Colonic mucosa (tissue), 4 donors: ENCODE measurements at regions not wholly inside any gene's neighbourhood (a gene's known extent, or its start where the extent isn't known, plus 50 kb on each side); places are given as distances from the start of the nearest gene placed in this dataset.

ENCODE experiments used
- DNase-seq: peaks from one replicate; pipeline ENCODE4 v3.0.0-alpha.2; 2020
- H3K27ac ChIP-seq: fragments of 200-600 bp; one replicate; pipeline ENCODE4 v1.8.0; 2021
- H3K27me3 ChIP-seq: fragments of 200-600 bp; one replicate; pipeline ENCODE4 v1.8.0; 2021
- H3K36me3 ChIP-seq: fragments of 200-600 bp; one replicate; pipeline ENCODE4 v1.8.0; 2021
- H3K4me1 ChIP-seq: fragments of 200-600 bp; one replicate; pipeline ENCODE4 v1.8.0; 2021; ENCODE audit warnings: mild to moderate bottlenecking
- H3K4me3 ChIP-seq: fragments of 200-600 bp; one replicate; pipeline ENCODE4 v1.8.0; 2021
- H3K9ac ChIP-seq, 2 donors: one replicate each; pipeline ENCODE4 v1.7.0; 2013; ENCODE audit warnings: control low read depth in 2 of 2, low read depth in 2 of 2, low read length in 2 of 2
- H3K9me3 ChIP-seq: fragments of 200-600 bp; one replicate; pipeline ENCODE4 v1.8.0; 2021
- intact Hi-C: fragments of 100-400 bp; cut with DNase I; formaldehyde crosslinking; loops from one replicate; pipeline ENCODE4 v1.14.1; 2022
- TF ChIP-seq, protein P1 (sequence below): fragments of 200-600 bp; IDR thresholded peaks from one replicate; pipeline ENCODE4 v1.8.0; 2022; ENCODE audit warnings: antibody characterized with exemption, mild to moderate bottlenecking
- donor health status: healthy.
- donor health status: DM: no; HTN: no; CAD: no.
- donor health status: DM: no; HTN: no; CAD: no.

- H3K27ac ChIP-seq, result no peak overlapping the region
- H3K36me3 ChIP-seq, result no peaks in the 10 kb centered on the region
- TF ChIP-seq, protein P1, sequence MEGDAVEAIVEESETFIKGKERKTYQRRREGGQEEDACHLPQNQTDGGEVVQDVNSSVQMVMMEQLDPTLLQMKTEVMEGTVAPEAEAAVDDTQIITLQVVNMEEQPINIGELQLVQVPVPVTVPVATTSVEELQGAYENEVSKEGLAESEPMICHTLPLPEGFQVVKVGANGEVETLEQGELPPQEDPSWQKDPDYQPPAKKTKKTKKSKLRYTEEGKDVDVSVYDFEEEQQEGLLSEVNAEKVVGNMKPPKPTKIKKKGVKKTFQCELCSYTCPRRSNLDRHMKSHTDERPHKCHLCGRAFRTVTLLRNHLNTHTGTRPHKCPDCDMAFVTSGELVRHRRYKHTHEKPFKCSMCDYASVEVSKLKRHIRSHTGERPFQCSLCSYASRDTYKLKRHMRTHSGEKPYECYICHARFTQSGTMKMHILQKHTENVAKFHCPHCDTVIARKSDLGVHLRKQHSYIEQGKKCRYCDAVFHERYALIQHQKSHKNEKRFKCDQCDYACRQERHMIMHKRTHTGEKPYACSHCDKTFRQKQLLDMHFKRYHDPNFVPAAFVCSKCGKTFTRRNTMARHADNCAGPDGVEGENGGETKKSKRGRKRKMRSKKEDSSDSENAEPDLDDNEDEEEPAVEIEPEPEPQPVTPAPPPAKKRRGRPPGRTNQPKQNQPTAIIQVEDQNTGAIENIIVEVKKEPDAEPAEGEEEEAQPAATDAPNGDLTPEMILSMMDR, result no peak
- no peak overlapping the region for H3K9ac ChIP-seq
- H3K27me3 ChIP-seq, result no peaks in the 10 kb centered on the region
- DNase-seq, result no peak
- H3K9me3 ChIP-seq, result no peaks in the 10 kb centered on the region
- H3K4me1 ChIP-seq, result no peaks in the 10 kb centered on the region
- intact Hi-C loops, result no loop called here
- no peak overlapping the region for H3K4me3 ChIP-seq
Observed at GRCh38 chr10:29751240-29751639, 116.5 kb upstream of the SVIL start.

GRCh38 chr10:29749150-29749549 is 114.4 kb upstream of the SVIL start:
- DNase-seq, result no peak
- Histone ChIP-seq H3K9me3 (no peaks in the 10 kb centered on the region), H3K9ac (no peak overlapping the region), H3K27ac (no peak overlapping the region), H3K27me3 (no peaks in the 10 kb centered on the region), H3K4me1 (no peaks in the 10 kb centered on the region), H3K36me3 (no peaks in the 10 kb centered on the region), H3K4me3 (no peak overlapping the region)
- TF ChIP-seq, protein P1, result no peak
- intact Hi-C loops, result no loop called here

- TF ChIP-seq, protein P1, result no peak
- Histone ChIP-seq H3K4me1 (no peaks in the 10 kb centered on the region), H3K9me3 (no peaks in the 10 kb centered on the region), H3K36me3 (no peaks in the 10 kb centered on the region), H3K27me3 (no peaks in the 10 kb centered on the region), H3K4me3 (no peak overlapping the region), H3K9ac (no peak overlapping the region), H3K27ac (no peak overlapping the region)
- intact Hi-C loops, result no loop called here
- DNase-seq, result no peak
Observed at GRCh38 chr10:29748109-29748650, 113.4 kb upstream of the SVIL start.

GRCh38 chr10:29746080-29746797 is 111.5 kb upstream of the SVIL start:
- intact Hi-C loops, result no loop called here
- TF ChIP-seq, protein P1, result no peak
- no peaks in the 10 kb centered on the region for H3K27me3 ChIP-seq
- no peaks in the 10 kb centered on the region for H3K9me3 ChIP-seq
- no peak for DNase-seq
- H3K9ac ChIP-seq, result no peak overlapping the region
- no peak overlapping the region for H3K27ac ChIP-seq
- no peaks in the 10 kb centered on the region for H3K4me1 ChIP-seq
- H3K4me3 ChIP-seq, result no peak overlapping the region
- H3K36me3 ChIP-seq, result no peaks in the 10 kb centered on the region

DNA sequence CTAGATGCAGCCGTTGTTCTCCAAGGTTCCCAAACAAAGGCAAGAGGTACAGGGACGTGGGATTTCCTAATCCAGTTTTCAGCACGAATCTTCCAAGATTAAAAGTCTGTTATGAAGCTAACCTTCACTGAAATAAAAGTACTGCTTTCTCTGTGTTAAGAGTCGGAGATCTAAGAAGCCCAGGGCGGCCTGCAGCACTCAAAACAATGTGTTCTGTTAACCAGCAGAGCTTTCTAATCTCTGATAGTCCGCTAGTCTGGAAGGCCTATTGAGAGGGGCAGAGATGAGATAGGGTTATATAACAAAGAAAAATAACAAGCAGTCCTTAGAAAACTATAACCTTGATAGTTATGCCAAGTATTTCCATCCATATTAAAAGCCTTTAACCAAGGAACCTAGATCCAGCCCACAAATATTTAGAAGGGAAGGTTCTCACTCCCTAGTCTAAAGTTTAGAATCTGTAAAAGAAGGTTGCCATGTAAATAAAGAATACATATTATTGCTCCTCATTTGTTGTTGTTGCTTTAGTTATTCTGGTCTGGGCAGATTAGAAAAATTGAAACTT is 106.3 kb upstream of the SVIL start:
- H3K4me1 ChIP-seq, result no peaks in the 10 kb centered on the region
- H3K36me3 ChIP-seq, result no peaks in the 10 kb centered on the region
- TF ChIP-seq, protein P1, result no peak
- H3K27me3 ChIP-seq, result no peaks in the 10 kb centered on the region
- H3K4me3 ChIP-seq, result no peak overlapping the region
- no peak for DNase-seq
- H3K27ac ChIP-seq, result no peak overlapping the region
- no peaks in the 10 kb centered on the region for H3K9me3 ChIP-seq
- intact Hi-C loops, result no loop called here
- no peak overlapping the region for H3K9ac ChIP-seq
